ENCODE measurements at regions not wholly inside any gene's neighbourhood (a gene's known extent, or its start where the extent isn't known, plus 50 kb on each side); places are given as distances from the start of the nearest gene placed in this dataset.

DNA sequence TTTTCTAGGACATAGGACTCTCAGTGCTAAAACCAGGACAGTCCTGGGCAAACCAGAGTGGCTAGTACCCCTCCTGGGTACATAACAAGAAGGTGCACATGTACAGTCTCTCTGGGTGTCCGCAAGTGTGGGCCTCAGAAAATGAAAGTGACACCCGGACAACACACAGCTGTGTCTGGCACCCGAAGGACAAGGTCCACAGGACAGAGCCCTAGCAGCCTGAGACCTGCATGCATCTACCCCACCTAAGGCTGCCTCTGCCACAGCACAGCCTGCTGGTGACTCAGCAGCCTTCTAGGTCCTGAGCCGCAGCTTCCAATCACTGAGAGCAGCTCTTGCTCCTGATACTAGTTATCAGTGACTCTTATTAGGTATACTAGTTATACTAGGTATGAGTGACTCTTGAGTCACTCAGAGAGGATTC is 784.1 kb upstream of the TBX3 start:
- H3K27ac ChIP-seq: no peak overlapping the region
- TF ChIP-seq, protein P1, sequence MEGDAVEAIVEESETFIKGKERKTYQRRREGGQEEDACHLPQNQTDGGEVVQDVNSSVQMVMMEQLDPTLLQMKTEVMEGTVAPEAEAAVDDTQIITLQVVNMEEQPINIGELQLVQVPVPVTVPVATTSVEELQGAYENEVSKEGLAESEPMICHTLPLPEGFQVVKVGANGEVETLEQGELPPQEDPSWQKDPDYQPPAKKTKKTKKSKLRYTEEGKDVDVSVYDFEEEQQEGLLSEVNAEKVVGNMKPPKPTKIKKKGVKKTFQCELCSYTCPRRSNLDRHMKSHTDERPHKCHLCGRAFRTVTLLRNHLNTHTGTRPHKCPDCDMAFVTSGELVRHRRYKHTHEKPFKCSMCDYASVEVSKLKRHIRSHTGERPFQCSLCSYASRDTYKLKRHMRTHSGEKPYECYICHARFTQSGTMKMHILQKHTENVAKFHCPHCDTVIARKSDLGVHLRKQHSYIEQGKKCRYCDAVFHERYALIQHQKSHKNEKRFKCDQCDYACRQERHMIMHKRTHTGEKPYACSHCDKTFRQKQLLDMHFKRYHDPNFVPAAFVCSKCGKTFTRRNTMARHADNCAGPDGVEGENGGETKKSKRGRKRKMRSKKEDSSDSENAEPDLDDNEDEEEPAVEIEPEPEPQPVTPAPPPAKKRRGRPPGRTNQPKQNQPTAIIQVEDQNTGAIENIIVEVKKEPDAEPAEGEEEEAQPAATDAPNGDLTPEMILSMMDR (IDR thresholded peaks at IDR 0.05; ENCODE audit: low read depth, low read length): peak; percentile 45
- no peak for DNase-seq

DNA sequence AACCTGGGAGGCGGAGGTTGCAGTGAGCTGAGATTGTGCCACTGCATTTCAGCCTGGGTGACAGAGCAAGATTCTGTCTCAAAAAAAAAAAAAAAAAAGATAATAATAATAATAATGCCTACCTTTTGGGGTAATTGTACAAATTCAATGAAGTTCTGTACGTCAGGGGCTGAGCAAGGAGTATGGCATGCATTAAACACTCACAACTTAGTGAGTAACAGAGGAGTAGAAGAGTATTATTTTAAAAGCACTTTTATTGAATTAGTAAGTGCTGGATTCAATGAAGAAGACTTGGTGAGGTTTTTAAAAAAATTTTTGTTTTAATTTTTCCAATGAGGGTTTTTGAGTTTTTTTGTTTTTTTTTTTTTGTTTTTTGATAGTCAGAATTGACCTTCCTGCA is 783.6 kb upstream of the TBX3 start:
- no peak overlapping the region for H3K4me3 ChIP-seq (ENCODE audit: low read depth, low read length)

More for the DNA sequence above, 784.1 kb upstream of the TBX3 start:
- Histone ChIP-seq H3K4me3 (ENCODE audit: low read depth, low read length) (no peak overlapping the region), H3K36me3 (no peaks in the 10 kb centered on the region), H3K9me3 (ENCODE audit: severe bottlenecking) (no peaks in the 10 kb centered on the region), H3K27me3 (ENCODE audit: insufficient read depth, low read depth, severe bottlenecking) (no peaks in the 10 kb centered on the region)

DNA sequence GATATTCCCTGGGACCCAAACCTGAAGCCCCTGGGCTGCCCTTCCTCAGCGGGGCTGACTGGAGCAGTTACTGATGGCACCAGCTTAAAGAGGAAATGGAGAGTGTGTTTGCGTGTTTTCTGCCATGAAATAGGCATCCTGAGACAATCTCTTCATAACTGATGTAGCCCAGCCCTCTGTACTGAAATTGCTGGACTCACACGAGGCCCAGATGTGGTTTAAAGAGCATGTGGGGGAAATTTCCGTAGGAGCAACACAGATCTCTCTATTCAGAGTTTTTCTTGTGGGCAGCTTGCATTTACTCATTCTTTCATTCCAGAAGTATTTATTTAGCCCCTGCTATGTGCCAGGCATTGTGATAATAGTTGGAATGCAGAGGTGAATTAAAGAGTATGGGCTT is 782.1 kb upstream of the TBX3 start:
- DNase-seq: no peak
- no peak overlapping the region for H3K27ac ChIP-seq
- H3K27me3 ChIP-seq (ENCODE audit: insufficient read depth, low read depth, severe bottlenecking): no peaks in the 10 kb centered on the region
- H3K36me3 ChIP-seq: no peaks in the 10 kb centered on the region
- TF ChIP-seq, protein P1 (IDR thresholded peaks at IDR 0.05; ENCODE audit: low read depth, low read length): no peak
- no peaks in the 10 kb centered on the region for H3K9me3 ChIP-seq (ENCODE audit: severe bottlenecking)
- H3K4me3 ChIP-seq (ENCODE audit: low read depth, low read length): no peak overlapping the region

More for the DNA sequence above, 783.6 kb upstream of the TBX3 start:
- no peak overlapping the region for H3K27ac ChIP-seq
- no peaks in the 10 kb centered on the region for H3K9me3 ChIP-seq (ENCODE audit: severe bottlenecking)
- TF ChIP-seq, protein P1 (IDR thresholded peaks at IDR 0.05; ENCODE audit: low read depth, low read length): no peak
- no peaks in the 10 kb centered on the region for H3K36me3 ChIP-seq
- no peak for DNase-seq
- H3K27me3 ChIP-seq (ENCODE audit: insufficient read depth, low read depth, severe bottlenecking): no peaks in the 10 kb centered on the region

DNA sequence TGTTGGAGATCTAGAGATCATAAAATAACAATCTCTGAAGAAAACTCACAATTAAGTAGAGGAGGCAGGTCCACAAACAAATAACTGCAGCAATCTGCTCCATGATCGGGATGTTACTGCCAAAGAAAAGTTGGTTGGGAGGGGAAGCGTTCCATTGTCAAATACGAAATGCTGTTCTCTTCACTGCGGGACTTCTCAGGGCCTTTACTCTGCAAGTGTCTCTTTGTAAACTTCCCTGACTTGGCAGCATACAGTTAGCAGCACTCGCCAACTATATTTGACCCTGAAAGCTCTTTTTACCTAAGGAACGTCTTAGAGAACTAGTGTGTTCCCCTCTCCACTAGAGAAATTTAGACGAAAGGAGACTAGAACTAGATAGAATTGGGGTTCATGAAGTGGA is 780.7 kb upstream of the TBX3 start:
- no peaks in the 10 kb centered on the region for H3K9me3 ChIP-seq (ENCODE audit: severe bottlenecking)
- H3K36me3 ChIP-seq: no peaks in the 10 kb centered on the region
- no peak overlapping the region for H3K27ac ChIP-seq
- H3K4me3 ChIP-seq (ENCODE audit: low read depth, low read length): no peak overlapping the region
- no peak for DNase-seq
- TF ChIP-seq, protein P1 (IDR thresholded peaks at IDR 0.05; ENCODE audit: low read depth, low read length): no peak
- H3K27me3 ChIP-seq (ENCODE audit: insufficient read depth, low read depth, severe bottlenecking): no peaks in the 10 kb centered on the region

DNA sequence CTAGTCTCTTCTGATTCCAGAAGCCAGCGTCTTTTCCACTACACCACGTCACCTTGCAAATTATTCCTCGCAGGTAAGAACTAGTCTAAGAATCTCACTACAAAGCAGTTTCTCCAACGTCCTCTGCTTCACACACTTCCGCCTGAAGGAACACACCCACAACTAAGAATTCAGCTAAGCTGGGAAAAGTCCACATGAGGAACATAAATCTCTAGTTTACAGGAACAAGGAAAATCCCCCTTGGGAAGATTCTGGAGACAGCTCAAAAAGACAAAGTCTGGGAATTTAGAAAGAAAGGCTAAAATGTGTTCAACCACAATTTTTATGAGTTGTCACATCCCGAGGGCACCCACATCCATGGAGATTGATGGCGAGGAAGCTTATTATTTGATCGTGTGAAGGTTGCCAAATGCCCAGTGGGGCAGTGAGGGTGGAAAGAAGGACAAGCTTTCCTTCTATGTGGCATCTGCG is 780.2 kb upstream of the TBX3 start:
- H3K27me3 ChIP-seq (ENCODE audit: insufficient read depth, low read depth, severe bottlenecking): no peaks in the 10 kb centered on the region
- H3K9me3 ChIP-seq (ENCODE audit: severe bottlenecking): no peaks in the 10 kb centered on the region
- H3K4me3 ChIP-seq (ENCODE audit: low read depth, low read length): no peak overlapping the region
- TF ChIP-seq, protein P1 (IDR thresholded peaks at IDR 0.05; ENCODE audit: low read depth, low read length): no peak
- H3K27ac ChIP-seq: no peak overlapping the region
- DNase-seq: no peak
- no peaks in the 10 kb centered on the region for H3K36me3 ChIP-seq

DNA sequence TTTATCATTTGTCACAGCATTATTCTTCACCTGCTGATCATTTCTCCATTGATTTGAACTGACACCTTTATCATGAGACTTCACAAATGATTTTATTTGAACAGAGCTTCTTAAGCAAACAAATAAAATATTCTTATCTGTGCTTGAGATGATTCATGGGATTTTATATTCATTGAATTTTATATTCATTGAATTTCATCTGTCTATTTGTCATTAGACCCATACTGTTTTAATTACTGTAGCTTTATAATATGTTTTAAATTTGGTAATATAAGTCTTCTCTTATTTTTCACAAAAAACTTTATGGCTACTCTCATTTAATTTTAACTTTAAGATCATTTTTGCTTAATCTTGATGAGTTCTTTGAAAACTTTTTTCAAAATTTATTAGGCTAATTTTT is 777.4 kb upstream of the TBX3 start:
- Histone ChIP-seq H3K27me3 (ENCODE audit: insufficient read depth, low read depth, severe bottlenecking) (no peaks in the 10 kb centered on the region), H3K36me3 (no peaks in the 10 kb centered on the region), H3K27ac (no peak overlapping the region), H3K9me3 (ENCODE audit: severe bottlenecking) (no peaks in the 10 kb centered on the region), H3K4me3 (ENCODE audit: low read depth, low read length) (no peak overlapping the region)
- TF ChIP-seq, protein P1 (IDR thresholded peaks at IDR 0.05; ENCODE audit: low read depth, low read length): no peak
- DNase-seq: no peak

Measured in WERI-Rb-1 (cell line).